ENCODE measurements at regions not wholly inside any gene's neighbourhood (a gene's known extent, or its start where the extent isn't known, plus 50 kb on each side); places are given as distances from the start of the nearest gene placed in this dataset.

GRCh38 chr2:217638533-217638932 lies 364.3 kb downstream of the TNS1 start:
- CTCF ChIA-PET = no interaction called here
- ATAC-seq (no peak), DNase-seq (no peak)
- intact Hi-C loops (cut with DNase I, micrococcal nuclease) = no loop called here
- Mint-ChIP-seq H3K36me3 (ENCODE audit: low read depth) (no peaks in the 10 kb centered on the region), H3K4me3 (no peak overlapping the region), H3K4me1 (no peaks in the 10 kb centered on the region), H3K27ac (no peak overlapping the region), H3K9me3 (ENCODE audit: low read depth) (no peaks in the 10 kb centered on the region), H3K27me3 (no peaks in the 10 kb centered on the region)
- POLR2A ChIA-PET = no interaction called here

GRCh38 chr2:217638031-217638430 lies 364.8 kb downstream of the TNS1 start:
- CTCF ChIA-PET = interaction anchor here (0.9 kb wide), 1 partner anchor 12 kb away, joined by 3 read pairs; no protein-coding TSS in a partner anchor
- Mint-ChIP-seq H3K4me1 (no peaks in the 10 kb centered on the region), H3K9me3 (ENCODE audit: low read depth) (no peaks in the 10 kb centered on the region), H3K27me3 (no peaks in the 10 kb centered on the region), H3K4me3 (no peak overlapping the region), H3K27ac (no peak overlapping the region), H3K36me3 (ENCODE audit: low read depth) (no peaks in the 10 kb centered on the region)
- ATAC-seq (no peak), DNase-seq (no peak)
- POLR2A ChIA-PET = no interaction called here
- intact Hi-C loops (cut with DNase I, micrococcal nuclease) = no loop called here

- Mint-ChIP-seq H3K27ac (no peak overlapping the region), H3K4me1 (no peaks in the 10 kb centered on the region), H3K27me3 (no peaks in the 10 kb centered on the region), H3K4me3 (no peak overlapping the region), H3K9me3 (ENCODE audit: low read depth) (no peaks in the 10 kb centered on the region), H3K36me3 (ENCODE audit: low read depth) (no peaks in the 10 kb centered on the region)
- intact Hi-C loops (cut with DNase I, micrococcal nuclease) = no loop called here
- ChIA-PET POLR2A (no interaction called here), CTCF (interaction anchor here (0.9 to 1.3 kb wide), 3 partner anchors 13 to 78 kb away, joined by 3 read pairs; no protein-coding TSS in a partner anchor)
- ATAC-seq (no peak), DNase-seq (no peak)
Measured at GRCh38 chr2:217636991-217637561, 365.7 kb downstream of the TNS1 start.

- Mint-ChIP-seq H3K27me3 (no peaks in the 10 kb centered on the region), H3K9me3 (ENCODE audit: low read depth) (no peaks in the 10 kb centered on the region), H3K36me3 (ENCODE audit: low read depth) (no peaks in the 10 kb centered on the region), H3K4me3 (no peak overlapping the region), H3K4me1 (no peaks in the 10 kb centered on the region), H3K27ac (no peak overlapping the region)
- CTCF ChIA-PET = interaction anchor here (0.6 to 2.5 kb wide), 4 partner anchors 15 to 126 kb away, joined by 3 to 12 read pairs (median 4); no protein-coding TSS in a partner anchor
- intact Hi-C loops (cut with DNase I, micrococcal nuclease) = no loop called here
- ATAC-seq (no peak), DNase-seq (no peak)
- POLR2A ChIA-PET = no interaction called here
Measured at GRCh38 chr2:217636578-217636977, 366.2 kb downstream of the TNS1 start.

- Mint-ChIP-seq H3K27ac (no peak overlapping the region), H3K36me3 (ENCODE audit: low read depth) (no peaks in the 10 kb centered on the region), H3K4me3 (no peak overlapping the region), H3K9me3 (ENCODE audit: low read depth) (no peaks in the 10 kb centered on the region), H3K27me3 (no peaks in the 10 kb centered on the region), H3K4me1 (no peaks in the 10 kb centered on the region)
- no peak for ATAC-seq
- intact Hi-C loops (cut with DNase I, micrococcal nuclease) = no loop called here
- POLR2A ChIA-PET = no interaction called here
- CTCF ChIA-PET = interaction anchor here (0.6 to 2.5 kb wide), 3 partner anchors 17 to 879 kb away, joined by 3 to 12 read pairs (median 3); no protein-coding TSS in a partner anchor
- no peak for DNase-seq
Measured at GRCh38 chr2:217634871-217635270, 367.9 kb downstream of the TNS1 start.

GRCh38 chr2:217632043-217632442 lies 370.8 kb downstream of the TNS1 start:
- Mint-ChIP-seq H3K9me3 (ENCODE audit: low read depth) (no peaks in the 10 kb centered on the region), H3K36me3 (ENCODE audit: low read depth) (no peaks in the 10 kb centered on the region), H3K27ac (no peak overlapping the region), H3K4me3 (no peak overlapping the region), H3K4me1 (no peaks in the 10 kb centered on the region), H3K27me3 (no peaks in the 10 kb centered on the region)
- DNase-seq (no peak), ATAC-seq (no peak)
- intact Hi-C loops (cut with DNase I, micrococcal nuclease) = no loop called here
- CTCF ChIA-PET = interaction anchor here (1.5 to 1.6 kb wide), 2 partner anchors 19 to 81 kb away, joined by 4 to 5 read pairs; no protein-coding TSS in a partner anchor
- POLR2A ChIA-PET = no interaction called here

GRCh38 chr2:217631115-217631514 lies 371.7 kb downstream of the TNS1 start:
- no peaks in the 10 kb centered on the region for H3K9me3 Mint-ChIP-seq (ENCODE audit: low read depth)
- no peaks in the 10 kb centered on the region for H3K27me3 Mint-ChIP-seq
- H3K4me3 Mint-ChIP-seq = no peak overlapping the region
- ATAC-seq = no peak
- H3K36me3 Mint-ChIP-seq (ENCODE audit: low read depth) = no peaks in the 10 kb centered on the region
- ChIA-PET CTCF (interaction anchor here (1.5 to 1.6 kb wide), 2 partner anchors 20 to 82 kb away, joined by 4 to 5 read pairs; no protein-coding TSS in a partner anchor), POLR2A (no interaction called here)
- no peak overlapping the region for H3K27ac Mint-ChIP-seq
- H3K4me1 Mint-ChIP-seq = no peaks in the 10 kb centered on the region
- intact Hi-C loops (cut with DNase I, micrococcal nuclease) = no loop called here
- DNase-seq = no peak

- ATAC-seq = no peak
Measured at GRCh38 chr2:217629347-217629746, 373.4 kb downstream of the TNS1 start.

GRCh38 chr2:217628061-217628460 lies 374.7 kb downstream of the TNS1 start:
- H3K27ac Mint-ChIP-seq = no peak overlapping the region
- H3K4me1 Mint-ChIP-seq = no peaks in the 10 kb centered on the region
- intact Hi-C loops (cut with DNase I, micrococcal nuclease) = no loop called here
- no peak overlapping the region for H3K4me3 Mint-ChIP-seq
- ChIA-PET POLR2A (no interaction called here), CTCF (interaction anchor here (0.6 kb wide), 1 partner anchor 108 kb away, joined by 4 read pairs; no protein-coding TSS in a partner anchor)
- no peaks in the 10 kb centered on the region for H3K27me3 Mint-ChIP-seq
- H3K9me3 Mint-ChIP-seq (ENCODE audit: low read depth) = no peaks in the 10 kb centered on the region
- no peak for ATAC-seq
- no peaks in the 10 kb centered on the region for H3K36me3 Mint-ChIP-seq (ENCODE audit: low read depth)
- no peak for DNase-seq

More at GRCh38 chr2:217629347-217629746, 373.4 kb downstream of the TNS1 start:
- H3K4me1 Mint-ChIP-seq = no peaks in the 10 kb centered on the region
- H3K27me3 Mint-ChIP-seq = no peaks in the 10 kb centered on the region
- ChIA-PET CTCF (no interaction called here), POLR2A (no interaction called here)
- no peak overlapping the region for H3K27ac Mint-ChIP-seq
- no peak overlapping the region for H3K4me3 Mint-ChIP-seq
- no peaks in the 10 kb centered on the region for H3K9me3 Mint-ChIP-seq (ENCODE audit: low read depth)
- no peaks in the 10 kb centered on the region for H3K36me3 Mint-ChIP-seq (ENCODE audit: low read depth)
- intact Hi-C loops (cut with DNase I, micrococcal nuclease) = no loop called here
- no peak for DNase-seq

GRCh38 chr2:217626926-217627325 lies 375.9 kb downstream of the TNS1 start:
- no peak overlapping the region for H3K4me3 Mint-ChIP-seq
- H3K9me3 Mint-ChIP-seq (ENCODE audit: low read depth) = no peaks in the 10 kb centered on the region
- no peak for DNase-seq
- CTCF ChIA-PET = no interaction called here
- H3K4me1 Mint-ChIP-seq = no peaks in the 10 kb centered on the region
- H3K27me3 Mint-ChIP-seq = no peaks in the 10 kb centered on the region
- intact Hi-C loops (cut with DNase I, micrococcal nuclease) = no loop called here
- POLR2A ChIA-PET = no interaction called here
- no peak overlapping the region for H3K27ac Mint-ChIP-seq
- no peak for ATAC-seq
- no peaks in the 10 kb centered on the region for H3K36me3 Mint-ChIP-seq (ENCODE audit: low read depth)

GRCh38 chr2:217625557-217626169 lies 377.1 kb downstream of the TNS1 start:
- Mint-ChIP-seq H3K4me1 (no peaks in the 10 kb centered on the region), H3K9me3 (ENCODE audit: low read depth) (no peaks in the 10 kb centered on the region), H3K36me3 (ENCODE audit: low read depth) (no peaks in the 10 kb centered on the region), H3K4me3 (no peak overlapping the region), H3K27me3 (no peaks in the 10 kb centered on the region), H3K27ac (no peak overlapping the region)
- POLR2A ChIA-PET = interaction anchor here (0.7 kb wide), 1 partner anchor 8 kb away, joined by 4 read pairs; no protein-coding TSS in a partner anchor
- ATAC-seq (no peak), DNase-seq (no peak)
- intact Hi-C loops (cut with DNase I, micrococcal nuclease) = no loop called here
- CTCF ChIA-PET = interaction anchor here (0.7 kb wide), 1 partner anchor 991 kb away, joined by 3 read pairs; no protein-coding TSS in a partner anchor

GRCh38 chr2:217623281-217623912 lies 379.4 kb downstream of the TNS1 start:
- H3K27me3 Mint-ChIP-seq = no peaks in the 10 kb centered on the region
- CTCF ChIA-PET = no interaction called here

More at GRCh38 chr2:217623281-217623912, 379.4 kb downstream of the TNS1 start:
- H3K4me3 Mint-ChIP-seq = no peak overlapping the region
- H3K27ac Mint-ChIP-seq = no peak overlapping the region
- intact Hi-C loops (cut with DNase I, micrococcal nuclease) = no loop called here
- H3K36me3 Mint-ChIP-seq (ENCODE audit: low read depth) = no peaks in the 10 kb centered on the region
- no peaks in the 10 kb centered on the region for H3K4me1 Mint-ChIP-seq
- ATAC-seq (no peak), DNase-seq (no peak)
- H3K9me3 Mint-ChIP-seq (ENCODE audit: low read depth) = no peaks in the 10 kb centered on the region
- POLR2A ChIA-PET = no interaction called here

All from activated CD4-positive, alpha-beta T cell treated with anti-CD3 and anti-CD28 coated beads for 36 hours (primary cell).